ENCODE measurements at regions not wholly inside any gene's neighbourhood (a gene's known extent, or its start where the extent isn't known, plus 50 kb on each side); places are given as distances from the start of the nearest gene placed in this dataset.

DNA sequence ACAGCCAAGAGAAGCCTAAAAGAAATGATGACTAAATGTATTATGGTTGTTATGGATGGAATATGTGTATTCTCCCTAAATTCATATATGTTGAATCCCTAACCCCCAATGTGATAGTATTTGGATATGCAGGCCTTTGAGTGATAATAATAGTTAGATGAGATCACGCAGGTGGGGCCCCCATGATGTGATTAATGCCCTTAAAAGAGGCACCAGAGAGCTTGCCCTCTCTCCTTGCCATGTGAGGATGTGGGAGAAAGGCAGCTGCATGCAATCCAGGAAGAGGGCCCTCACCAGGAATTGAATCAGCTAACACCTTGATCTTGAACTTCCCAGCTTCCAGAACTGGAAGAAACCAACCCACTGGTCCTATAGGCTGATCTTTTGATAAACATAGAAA, 190.6 kb upstream of the TCF21 start:
- TF ChIP-seq, protein P1, sequence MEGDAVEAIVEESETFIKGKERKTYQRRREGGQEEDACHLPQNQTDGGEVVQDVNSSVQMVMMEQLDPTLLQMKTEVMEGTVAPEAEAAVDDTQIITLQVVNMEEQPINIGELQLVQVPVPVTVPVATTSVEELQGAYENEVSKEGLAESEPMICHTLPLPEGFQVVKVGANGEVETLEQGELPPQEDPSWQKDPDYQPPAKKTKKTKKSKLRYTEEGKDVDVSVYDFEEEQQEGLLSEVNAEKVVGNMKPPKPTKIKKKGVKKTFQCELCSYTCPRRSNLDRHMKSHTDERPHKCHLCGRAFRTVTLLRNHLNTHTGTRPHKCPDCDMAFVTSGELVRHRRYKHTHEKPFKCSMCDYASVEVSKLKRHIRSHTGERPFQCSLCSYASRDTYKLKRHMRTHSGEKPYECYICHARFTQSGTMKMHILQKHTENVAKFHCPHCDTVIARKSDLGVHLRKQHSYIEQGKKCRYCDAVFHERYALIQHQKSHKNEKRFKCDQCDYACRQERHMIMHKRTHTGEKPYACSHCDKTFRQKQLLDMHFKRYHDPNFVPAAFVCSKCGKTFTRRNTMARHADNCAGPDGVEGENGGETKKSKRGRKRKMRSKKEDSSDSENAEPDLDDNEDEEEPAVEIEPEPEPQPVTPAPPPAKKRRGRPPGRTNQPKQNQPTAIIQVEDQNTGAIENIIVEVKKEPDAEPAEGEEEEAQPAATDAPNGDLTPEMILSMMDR (IDR thresholded peaks at IDR 0.05; ENCODE audit: poor library complexity, severe bottlenecking) = no peak
- TF ChIP-seq RAD21 (conservative IDR thresholded peaks at IDR 0.05) (no peak), TAF1 (IDR thresholded peaks at IDR 0.05; ENCODE audit: low read depth) (no peak)

Data from neural cell (in vitro differentiated cells).